Endothelial cell of umbilical vein (primary cell): ENCODE measurements at regions not wholly inside any gene's neighbourhood (a gene's known extent, or its start where the extent isn't known, plus 50 kb on each side); places are given as distances from the start of the nearest gene placed in this dataset.

Experiments used
- BruUV-seq: library from RNA; stranded (reverse); fragments of 400-500 nt; replicated peaks from 2 replicates; lab custom pipeline; 2021; lab: Mats Ljungman, UMichigan
- CTCF ChIA-PET: fragments of 300-600, 350-600 bp; sonication (Branson Sonifier 250); formaldehyde crosslinking; loops from one replicate; lab custom pipeline; 2021; ENCODE audit warnings: antibody characterized with exemption, inconsistent platforms; lab: Charles Lee
- POLR2A ChIA-PET: fragments of 300-600, 350-600 bp; sonication (Branson Sonifier 250); formaldehyde crosslinking; loops from one replicate; lab custom pipeline; 2021; ENCODE audit warnings: antibody characterized with exemption, inconsistent platforms; lab: Charles Lee
- DNase-seq: peaks from one replicate; pipeline ENCODE4 v3.0.0-alpha.2; 2011; ENCODE audit warnings: low read depth, low spot score
- FAIRE-seq: peaks from 2 replicates; lab custom pipeline; 2011; peaks lifted over from hg19 to GRCh38; lab: Jason Lieb, UNC
- H2AFZ ChIP-seq: 2 replicates; pipeline ENCODE4 v1.6.0; 2012; ENCODE audit warnings: low read depth, low read length, control low read depth, inconsistent platforms
- H3K27ac ChIP-seq: 2 replicates; pipeline ENCODE4 v1.5.1; 2011; ENCODE audit warnings: low read depth, mild to moderate bottlenecking, control low read depth, low read length, moderate library complexity; ENCODE audit not compliant: insufficient read depth
- H3K27me3 ChIP-seq, 2 experiments: 2 replicates each; pipeline versions ENCODE4 v1.6.0 to v1.6.1; 2011; ENCODE audit warnings: low read length in 2 of 2, mixed read lengths in 1 of 2; ENCODE audit not compliant: control insufficient read depth in 2 of 2, insufficient read depth in 2 of 2
- H3K36me3 ChIP-seq, 2 experiments: 2 replicates in 1 of 2; 3 replicates in 1 of 2; pipeline ENCODE4 v1.5.1; 2011; ENCODE audit warnings: low read length in 2 of 2, mild to moderate bottlenecking in 1 of 2, moderate library complexity in 1 of 2; ENCODE audit not compliant: control insufficient read depth in 2 of 2, insufficient read depth in 2 of 2; ENCODE audit errors: extremely low read depth in 1 of 2
- H3K4me1 ChIP-seq: 3 replicates; pipeline ENCODE4 v1.5.1; 2011; ENCODE audit warnings: mild to moderate bottlenecking, low read length; ENCODE audit not compliant: control insufficient read depth, insufficient read depth; ENCODE audit errors: extremely low read depth
- H3K4me2 ChIP-seq: 2 replicates; pipeline ENCODE4 v1.6.1; 2011; ENCODE audit warnings: low read length, control low read depth, mixed read lengths; ENCODE audit not compliant: insufficient read depth
- H3K4me3 ChIP-seq, 3 experiments: fragments of 200-600 bp in 1 of 3; sonication (generic), shearing (Covaris generic) in 1 of 3; replicated peaks in 1 of 3; 2 replicates each; pipeline ENCODE4 v1.5.1; 2011 to 2016; ENCODE audit warnings: control low read depth in 3 of 3, low read length in 3 of 3, mild to moderate bottlenecking in 2 of 3, inconsistent platforms in 1 of 3, low read depth in 1 of 3, moderate library complexity in 1 of 3; ENCODE audit not compliant: insufficient read depth in 1 of 3
- H3K79me2 ChIP-seq: 2 replicates; pipeline ENCODE4 v1.6.0; 2012; ENCODE audit warnings: low read length, inconsistent platforms; ENCODE audit not compliant: control insufficient read depth, insufficient read depth
- H3K9ac ChIP-seq: replicated peaks from 2 replicates; pipeline ENCODE3; 2011; ENCODE audit warnings: low read length, control low read depth; ENCODE audit not compliant: insufficient read depth; ENCODE audit errors: extremely low read depth
- H3K9me1 ChIP-seq: replicated peaks from 3 replicates; pipeline ENCODE4 v1.6.0; 2011; ENCODE audit warnings: mild to moderate bottlenecking, low read length; ENCODE audit not compliant: control insufficient read depth, insufficient read depth; ENCODE audit errors: extremely low read depth
- H3K9me3 ChIP-seq: replicated peaks from 2 replicates; pipeline ENCODE4 v1.5.1; 2012; ENCODE audit warnings: low read length, inconsistent platforms; ENCODE audit not compliant: control insufficient read depth, insufficient read depth
- H4K20me1 ChIP-seq: replicated peaks from 2 replicates; pipeline ENCODE3; 2011; ENCODE audit warnings: mild to moderate bottlenecking, low read length; ENCODE audit not compliant: control insufficient read depth, insufficient read depth; ENCODE audit errors: extremely low read depth
- CTCF ChIP-seq, 2 donors: IDR thresholded peaks; 1 replicate in 1 of 2; 2 replicates in 1 of 2; pipeline ENCODE4 v1.5.1; 2011; ENCODE audit warnings: low read length in 2 of 2, mild to moderate bottlenecking in 2 of 2, moderate library complexity in 2 of 2, control low read depth in 1 of 2, inconsistent platforms in 1 of 2, low read depth in 1 of 2; ENCODE audit not compliant: insufficient read depth in 1 of 2; ENCODE audit errors: extremely low read depth in 1 of 2
- EZH2 ChIP-seq: IDR thresholded peaks from 2 replicates; pipeline ENCODE4 v1.6.1; 2012; ENCODE audit warnings: borderline replicate concordance, low read depth, mild to moderate bottlenecking, moderate library complexity, low read length, inconsistent platforms; ENCODE audit not compliant: severe bottlenecking
- FOS ChIP-seq: IDR thresholded peaks from 2 replicates; pipeline ENCODE4 v1.6.1; 2011; ENCODE audit warnings: mild to moderate bottlenecking, low read length, moderate library complexity, borderline replicate concordance; ENCODE audit not compliant: insufficient read depth
- GATA2 ChIP-seq: IDR thresholded peaks from 2 replicates; pipeline ENCODE4 v1.7.0; 2011; ENCODE audit warnings: low read depth, mild to moderate bottlenecking, moderate library complexity, mixed read lengths, low read length; ENCODE audit not compliant: insufficient read length, insufficient read depth
- JUN ChIP-seq: IDR thresholded peaks from 2 replicates; pipeline ENCODE4 v1.6.1; 2011; ENCODE audit warnings: borderline replicate concordance, low read depth; ENCODE audit not compliant: insufficient read length, insufficient read depth
- MAX ChIP-seq: IDR thresholded peaks from 2 replicates; pipeline ENCODE4 v1.6.1; 2011; ENCODE audit not compliant: insufficient read depth, insufficient read length
- MYC ChIP-seq: IDR thresholded peaks from one replicate; pipeline ENCODE4 v1.6.1; 2011; ENCODE audit warnings: mild to moderate bottlenecking, low read depth, low read length
- POLR2A ChIP-seq: IDR thresholded peaks from 2 replicates; pipeline ENCODE4 v1.6.1; 2012; ENCODE audit warnings: low read depth, mild to moderate bottlenecking, control low read depth, low read length
- POLR2AphosphoS5 ChIP-seq: IDR thresholded peaks from 2 replicates; pipeline ENCODE4 v1.6.1; 2012; ENCODE audit warnings: low read depth, mild to moderate bottlenecking, control low read depth, low read length, moderate library complexity; ENCODE audit not compliant: insufficient read depth
- dilution Hi-C: fragments of 300-500 bp; cut with MboI; formaldehyde crosslinking; loops from one replicate; pipeline ENCODE4 v1.15.0; 2019; ENCODE audit warnings: low sequenced_read_pairs; ENCODE audit not compliant: extremely low pct_ligation_motif_present
- intact Hi-C: fragments of 100-400 bp; cut with micrococcal nuclease; formaldehyde crosslinking; loops from one replicate; pipeline ENCODE4 v1.10.0; 2022

DNA sequence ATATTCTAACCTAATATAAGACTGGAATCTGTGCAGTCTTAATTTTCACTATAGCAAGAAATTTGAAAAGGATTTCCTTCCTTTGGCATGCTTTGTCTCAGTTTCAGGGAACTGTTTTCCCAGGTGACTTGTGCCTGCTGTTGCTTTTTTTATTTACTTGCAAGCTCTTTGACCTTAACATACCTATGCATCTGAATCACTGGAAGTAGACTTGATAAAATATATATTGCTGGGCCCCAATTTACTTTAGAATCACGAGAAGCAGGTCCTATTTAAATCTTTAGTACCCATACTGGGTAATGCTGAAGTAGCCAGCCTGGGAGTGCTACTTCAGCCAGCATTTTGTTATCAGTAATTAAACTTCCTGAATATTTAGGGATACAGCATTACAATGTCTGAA, 257.9 kb upstream of the ALCAM start:
- H3K9me3 ChIP-seq: no peaks in the 10 kb centered on the region
- FAIRE-seq (no peak), DNase-seq (peak; percentile 40)
- no peaks in the 10 kb centered on the region for H3K27me3 ChIP-seq
- intact Hi-C loops (loop anchor here (5.0 kb wide), 1 partner anchor 258 kb away; the partner anchor contains the start of gene ALCAM), dilution Hi-C loops (no loop called here)
- ChIA-PET CTCF (interaction anchor here (1.0 to 1.4 kb wide), 2 partner anchors 11 to 256 kb away, joined by 3 to 6 read pairs; no protein-coding TSS in a partner anchor), POLR2A (no interaction called here)
- no peak overlapping the region for H3K4me2 ChIP-seq
- no peak overlapping the region for H3K9ac ChIP-seq
- TF ChIP-seq POLR2AphosphoS5 (no peak), EZH2 (no peak), POLR2A (no peak), JUN (no peak), GATA2 (no peak), FOS (no peak), CTCF (IDR thresholded peaks at IDR 0.05; ENCODE audit: extremely low read depth in 1 of 2, insufficient read depth in 1 of 2, low read depth in 1 of 2, low read length in 2 of 2) (no peak), MAX (no peak), MYC (no peak)
- H3K27ac ChIP-seq: no peak overlapping the region
- H3K4me3 ChIP-seq: no peak overlapping the region
- H2AFZ ChIP-seq: no peak overlapping the region
- no peaks in the 10 kb centered on the region for H3K9me1 ChIP-seq
- BruUV-seq: no TSS peak
- H3K79me2 ChIP-seq: no peaks in the 10 kb centered on the region
- peaks cover 6% of the 10 kb centered on the region for H3K4me1 ChIP-seq
- no peaks in the 10 kb centered on the region for H3K36me3 ChIP-seq
- no peaks in the 10 kb centered on the region for H4K20me1 ChIP-seq
